Thymus (tissue), 11 donors: ENCODE measurements at regions not wholly inside any gene's neighbourhood (a gene's known extent, or its start where the extent isn't known, plus 50 kb on each side); places are given as distances from the start of the nearest gene placed in this dataset.

Experiments
- DNase-seq, 9 donors: peaks; one replicate each; pipeline ENCODE4 v3.0.0-alpha.2; 2013; ENCODE audit warnings: low spot score in 9 of 9, low read depth in 6 of 9, missing footprints in 1 of 9
- H3K27ac ChIP-seq, 2 donors: one replicate each; pipeline ENCODE4 v1.5.1; 2013; ENCODE audit warnings: control low read depth in 1 of 2, low read depth in 1 of 2, low read length in 1 of 2, mild to moderate bottlenecking in 1 of 2, moderate library complexity in 1 of 2
- H3K27me3 ChIP-seq, 2 donors: one replicate each; pipeline ENCODE4 v1.5.1; 2013; ENCODE audit warnings: low read length in 1 of 2; ENCODE audit not compliant: control insufficient read depth in 2 of 2, insufficient read depth in 1 of 2
- H3K36me3 ChIP-seq, 2 donors: one replicate each; pipeline ENCODE4 v1.5.1; 2013; ENCODE audit warnings: low read length in 1 of 2, mild to moderate bottlenecking in 1 of 2, moderate library complexity in 1 of 2; ENCODE audit not compliant: control insufficient read depth in 2 of 2, insufficient read depth in 2 of 2
- H3K4me1 ChIP-seq, 2 donors: one replicate each; pipeline ENCODE4 v1.5.1; 2013; ENCODE audit warnings: low read length in 2 of 2; ENCODE audit not compliant: control insufficient read depth in 2 of 2, insufficient read depth in 2 of 2
- H3K4me3 ChIP-seq, 2 donors: one replicate each; pipeline ENCODE4 v1.5.1; 2013; ENCODE audit warnings: low read length in 2 of 2, control low read depth in 1 of 2, mild to moderate bottlenecking in 1 of 2
- H3K9me3 ChIP-seq, 2 donors: one replicate each; pipeline ENCODE4 v1.5.1; 2013; ENCODE audit warnings: low read length in 1 of 2, mild to moderate bottlenecking in 1 of 2; ENCODE audit not compliant: control insufficient read depth in 2 of 2, insufficient read depth in 1 of 2
- WGBS: extraction: QIAGEN DNeasy Blood & Tissue Kit; methylation state at CpG from one replicate; pipeline ENCODE4 v1.1.7; 2013; 5-methylcytosine and 5-hydroxymethylcytosine counted together
- donor health status: healthy.

DNA sequence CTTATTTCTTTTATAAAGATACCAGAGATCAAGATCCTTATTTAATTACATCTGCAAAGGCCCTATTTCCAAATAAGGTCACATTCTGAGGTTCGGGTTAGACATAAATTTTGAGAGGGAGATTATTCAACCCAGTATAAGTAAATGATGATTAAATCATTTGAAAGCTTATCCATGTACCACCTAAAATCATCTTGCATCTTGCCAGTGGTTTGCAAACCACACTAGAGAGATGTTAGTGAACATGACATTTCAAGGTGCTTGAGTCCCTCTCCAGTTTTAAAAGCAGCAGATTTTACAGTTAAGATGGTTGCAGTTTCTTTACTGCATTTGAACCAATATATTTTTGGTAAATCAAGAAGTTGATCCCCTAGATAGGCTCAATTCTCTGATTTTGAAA lies 49.9 kb upstream of the TMPO start:
- WGBS: 91% methylated on average over 1 of the region's 1 CpG
- no peak overlapping the region for H3K4me3 ChIP-seq

More for the DNA sequence above, 49.9 kb upstream of the TMPO start:
- Histone ChIP-seq H3K36me3 (no peaks in the 10 kb centered on the region), H3K27me3 (no peaks in the 10 kb centered on the region), H3K27ac (no peak overlapping the region), H3K9me3 (no peaks in the 10 kb centered on the region), H3K4me1 (no peaks in the 10 kb centered on the region)
- no peak for DNase-seq
